ENCODE measurements at regions not wholly inside any gene's neighbourhood (a gene's known extent, or its start where the extent isn't known, plus 50 kb on each side); places are given as distances from the start of the nearest gene placed in this dataset.
A peak's percentile ranks its signal among the peaks of the same experiment; 100 is the strongest.

- TF ChIP-seq CTCF (IDR thresholded peaks at IDR 0.05; ENCODE audit: insufficient read depth, low read depth, low read length): peak; percentile 94
- no peak for TF ChIP-seq EZH2 (IDR thresholded peaks at IDR 0.05; ENCODE audit: insufficient read depth, low read length)
Observed at GRCh38 chr11:119481021-119481666, 58.2 kb upstream of the THY1 start.
